Prostate gland (tissue), 2 donors: ENCODE measurements at regions not wholly inside any gene's neighbourhood (a gene's known extent, or its start where the extent isn't known, plus 50 kb on each side); places are given as distances from the start of the nearest gene placed in this dataset.

ENCODE experiments used
- CTCF ChIP-seq, 4 experiments: fragments of 200-600 bp in 2 of 4; fragments of 450-650 bp in 2 of 4; sonication (generic) in 2 of 4; IDR thresholded peaks; 1 replicate in 3 of 4; 2 replicates in 1 of 4; pipeline ENCODE4 v1.5.1; 2016 to 2019; ENCODE audit warnings: antibody characterized with exemption in 4 of 4, mild to moderate bottlenecking in 2 of 4, moderate library complexity in 2 of 4
- POLR2A ChIP-seq: fragments of 450-650 bp; IDR thresholded peaks from one replicate; pipeline ENCODE4 v1.6.1; 2016; ENCODE audit warnings: antibody characterized with exemption, mild to moderate bottlenecking
- POLR2AphosphoS5 ChIP-seq: sonication (generic); formaldehyde crosslinking; IDR thresholded peaks from one replicate; pipeline ENCODE4 v1.6.1; 2017; ENCODE audit warnings: antibody characterized with exemption

GRCh38 chr10:78963074-78964034, 105.4 kb upstream of the ZMIZ1 start:
- TF ChIP-seq CTCF (IDR thresholded peaks at IDR 0.05) (no peak), POLR2AphosphoS5 (no peak), POLR2A (no peak)
